ENCODE measurements at regions not wholly inside any gene's neighbourhood (a gene's known extent, or its start where the extent isn't known, plus 50 kb on each side); places are given as distances from the start of the nearest gene placed in this dataset.

GRCh38 chr15:97597801-97598200 lies 362.7 kb upstream of the ARRDC4 start:
- Histone ChIP-seq H3K27ac (no peak overlapping the region), H3K27me3 (no peaks in the 10 kb centered on the region), H3K4me3 (no peak overlapping the region), H3K9me3 (replicated peaks in 1 of 3) (no peaks in the 10 kb centered on the region), H3K4me1 (replicated peaks in 1 of 2) (no peaks in the 10 kb centered on the region), H3K36me3 (replicated peaks in 1 of 2) (no peaks in the 10 kb centered on the region)
- DNase-seq: no peak
- intact Hi-C loops (cut with DNase I): no loop called here
- 79 to 83% (median 81%) methylated on average over 5 of the region's 5 CpGs for WGBS, 4 donors
- TF ChIP-seq CTCF (IDR thresholded peaks at IDR 0.05): no peak
- TF ChIP-seq POLR2A (IDR thresholded peaks at IDR 0.05): no peak

GRCh38 chr15:97598353-97598798 lies 362.1 kb upstream of the ARRDC4 start:
- no peak overlapping the region for H3K4me3 ChIP-seq
- TF ChIP-seq POLR2A (IDR thresholded peaks at IDR 0.05) (no peak), CTCF (IDR thresholded peaks at IDR 0.05) (no peak)
- H3K27me3 ChIP-seq: no peaks in the 10 kb centered on the region
- H3K36me3 ChIP-seq (replicated peaks in 1 of 2): no peaks in the 10 kb centered on the region
- intact Hi-C loops (cut with DNase I): no loop called here
- no peaks in the 10 kb centered on the region for H3K9me3 ChIP-seq (replicated peaks in 1 of 3)
- 42 to 49% (median 42%) methylated on average over 6 of the region's 6 CpGs for WGBS, 4 donors
- no peak for DNase-seq
- no peaks in the 10 kb centered on the region for H3K4me1 ChIP-seq (replicated peaks in 1 of 2)
- H3K27ac ChIP-seq: no peak overlapping the region

GRCh38 chr15:97600190-97600589 lies 360.3 kb upstream of the ARRDC4 start:
- no peaks in the 10 kb centered on the region for H3K4me1 ChIP-seq (replicated peaks in 1 of 2)
- DNase-seq: no peak
- intact Hi-C loops (cut with DNase I): no loop called here
- TF ChIP-seq POLR2A (IDR thresholded peaks at IDR 0.05) (no peak), CTCF (IDR thresholded peaks at IDR 0.05) (no peak)
- no peaks in the 10 kb centered on the region for H3K27me3 ChIP-seq
- no peaks in the 10 kb centered on the region for H3K9me3 ChIP-seq (replicated peaks in 1 of 3)
- no peak overlapping the region for H3K4me3 ChIP-seq
- H3K36me3 ChIP-seq (replicated peaks in 1 of 2): no peaks in the 10 kb centered on the region
- 72 to 80% (median 78%) methylated on average over 5 of the region's 5 CpGs for WGBS, 4 donors
- H3K27ac ChIP-seq: no peak overlapping the region

GRCh38 chr15:97604677-97605076 lies 355.8 kb upstream of the ARRDC4 start:
- 23 to 54% (median 33%) methylated on average over 2 of the region's 2 CpGs for WGBS, 4 donors

More at GRCh38 chr15:97604677-97605076, 355.8 kb upstream of the ARRDC4 start:
- intact Hi-C loops (cut with DNase I): no loop called here
- DNase-seq: no peak
- TF ChIP-seq CTCF (IDR thresholded peaks at IDR 0.05): no peak
- TF ChIP-seq POLR2A (IDR thresholded peaks at IDR 0.05): no peak
- no peaks in the 10 kb centered on the region for H3K27me3 ChIP-seq
- no peaks in the 10 kb centered on the region for H3K36me3 ChIP-seq (replicated peaks in 1 of 2)
- H3K9me3 ChIP-seq (replicated peaks in 1 of 3): no peaks in the 10 kb centered on the region
- H3K4me1 ChIP-seq (replicated peaks in 1 of 2): no peaks in the 10 kb centered on the region
- H3K27ac ChIP-seq: no peak overlapping the region
- no peak overlapping the region for H3K4me3 ChIP-seq
